ENCODE measurements at regions not wholly inside any gene's neighbourhood (a gene's known extent, or its start where the extent isn't known, plus 50 kb on each side); places are given as distances from the start of the nearest gene placed in this dataset.

DNA sequence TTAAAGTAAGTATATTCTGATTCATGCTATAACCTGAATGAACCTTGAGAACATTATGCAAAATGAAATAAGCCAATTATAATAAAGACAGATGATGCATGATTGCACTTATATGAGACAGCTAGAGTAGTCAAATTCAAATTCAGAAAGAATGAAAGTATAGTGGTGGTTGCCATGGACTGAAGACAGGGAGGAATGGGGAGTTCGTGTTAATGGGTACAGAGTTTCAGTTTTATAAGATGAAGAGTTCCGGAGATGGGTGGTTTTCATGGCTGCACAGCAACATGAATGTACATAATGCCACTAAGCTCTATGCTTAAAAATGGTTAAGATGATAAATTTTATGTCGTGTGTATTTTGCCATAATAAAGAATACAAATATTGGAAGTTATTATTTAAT is 751.2 kb downstream of the TSN start:
- TF ChIP-seq, protein P1, sequence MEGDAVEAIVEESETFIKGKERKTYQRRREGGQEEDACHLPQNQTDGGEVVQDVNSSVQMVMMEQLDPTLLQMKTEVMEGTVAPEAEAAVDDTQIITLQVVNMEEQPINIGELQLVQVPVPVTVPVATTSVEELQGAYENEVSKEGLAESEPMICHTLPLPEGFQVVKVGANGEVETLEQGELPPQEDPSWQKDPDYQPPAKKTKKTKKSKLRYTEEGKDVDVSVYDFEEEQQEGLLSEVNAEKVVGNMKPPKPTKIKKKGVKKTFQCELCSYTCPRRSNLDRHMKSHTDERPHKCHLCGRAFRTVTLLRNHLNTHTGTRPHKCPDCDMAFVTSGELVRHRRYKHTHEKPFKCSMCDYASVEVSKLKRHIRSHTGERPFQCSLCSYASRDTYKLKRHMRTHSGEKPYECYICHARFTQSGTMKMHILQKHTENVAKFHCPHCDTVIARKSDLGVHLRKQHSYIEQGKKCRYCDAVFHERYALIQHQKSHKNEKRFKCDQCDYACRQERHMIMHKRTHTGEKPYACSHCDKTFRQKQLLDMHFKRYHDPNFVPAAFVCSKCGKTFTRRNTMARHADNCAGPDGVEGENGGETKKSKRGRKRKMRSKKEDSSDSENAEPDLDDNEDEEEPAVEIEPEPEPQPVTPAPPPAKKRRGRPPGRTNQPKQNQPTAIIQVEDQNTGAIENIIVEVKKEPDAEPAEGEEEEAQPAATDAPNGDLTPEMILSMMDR (IDR thresholded peaks at IDR 0.05; ENCODE audit: low read depth, low read length): no peak
- no peak for TF ChIP-seq EZH2phosphoT487 (IDR thresholded peaks at IDR 0.05; ENCODE audit: low read depth)

Measured in OCI-LY3 (cell line).